ENCODE measurements at regions not wholly inside any gene's neighbourhood (a gene's known extent, or its start where the extent isn't known, plus 50 kb on each side); places are given as distances from the start of the nearest gene placed in this dataset.

- DNase-seq, result no peak
Observed at GRCh38 chr2:58972737-58973136, 731.6 kb upstream of the FANCL start.

GRCh38 chr2:58971511-58972360, 730.6 kb upstream of the FANCL start:
- DNase-seq, result no peak

- no peak for DNase-seq
Observed at GRCh38 chr2:58970365-58970764, 729.2 kb upstream of the FANCL start.

GRCh38 chr2:58968885-58969284, 727.8 kb upstream of the FANCL start:
- no peak for DNase-seq

GRCh38 chr2:58967736-58968135, 726.6 kb upstream of the FANCL start:
- DNase-seq, result peak in 1 of 51 donors; percentile 4

GRCh38 chr2:58965602-58966001, 724.5 kb upstream of the FANCL start:
- no peak for DNase-seq

GRCh38 chr2:58959996-58960395, 718.9 kb upstream of the FANCL start:
- no peak for DNase-seq

GRCh38 chr2:58957188-58957840, 716.2 kb upstream of the FANCL start:
- no peak for DNase-seq

- DNase-seq, result no peak
Observed at GRCh38 chr2:58954880-58955385, 713.8 kb upstream of the FANCL start.

GRCh38 chr2:58951722-58952121, 710.6 kb upstream of the FANCL start:
- DNase-seq, result no peak

GRCh38 chr2:58950795-58951462, 709.8 kb upstream of the FANCL start:
- DNase-seq, result no peak

GRCh38 chr2:58939388-58939787, 698.3 kb upstream of the FANCL start:
- no peak for DNase-seq

GRCh38 chr2:58938988-58939387, 697.9 kb upstream of the FANCL start:
- DNase-seq, result no peak

GRCh38 chr2:58932801-58933200, 691.7 kb upstream of the FANCL start:
- no peak for DNase-seq

- peak in 5 of 51 donors; percentile 1 to 38 (median 8) for DNase-seq
Observed at GRCh38 chr2:58930537-58930936, 689.4 kb upstream of the FANCL start.

GRCh38 chr2:58928973-58929372, 687.8 kb upstream of the FANCL start:
- no peak for DNase-seq

GRCh38 chr2:58928391-58928790, 687.3 kb upstream of the FANCL start:
- DNase-seq, result no peak

GRCh38 chr2:58926112-58926511, 685.0 kb upstream of the FANCL start:
- DNase-seq, result no peak

GRCh38 chr2:58925676-58926081, 684.6 kb upstream of the FANCL start:
- peak in 20 of 51 donors; percentile 2 to 49 (median 16) for DNase-seq

- no peak for DNase-seq
Observed at GRCh38 chr2:58923869-58924268, 682.7 kb upstream of the FANCL start.

- DNase-seq, result no peak
Observed at GRCh38 chr2:58922245-58922644, 681.1 kb upstream of the FANCL start.

- DNase-seq, result no peak
Observed at GRCh38 chr2:58921676-58922075, 680.6 kb upstream of the FANCL start.
